Endothelial cell of umbilical vein (primary cell): ENCODE measurements at regions not wholly inside any gene's neighbourhood (a gene's known extent, or its start where the extent isn't known, plus 50 kb on each side); places are given as distances from the start of the nearest gene placed in this dataset.

Source experiments
- BruUV-seq: library from RNA; stranded (reverse); fragments of 400-500 nt; replicated peaks from 2 replicates; lab custom pipeline; 2021; lab: Mats Ljungman, UMichigan
- CTCF ChIA-PET: fragments of 300-600, 350-600 bp; sonication (Branson Sonifier 250); formaldehyde crosslinking; loops from one replicate; lab custom pipeline; 2021; ENCODE audit warnings: antibody characterized with exemption, inconsistent platforms; lab: Charles Lee
- POLR2A ChIA-PET: fragments of 300-600, 350-600 bp; sonication (Branson Sonifier 250); formaldehyde crosslinking; loops from one replicate; lab custom pipeline; 2021; ENCODE audit warnings: antibody characterized with exemption, inconsistent platforms; lab: Charles Lee
- DNase-seq: peaks from one replicate; pipeline ENCODE4 v3.0.0-alpha.2; 2011; ENCODE audit warnings: low read depth, low spot score
- FAIRE-seq: peaks from 2 replicates; lab custom pipeline; 2011; peaks lifted over from hg19 to GRCh38; lab: Jason Lieb, UNC
- H2AFZ ChIP-seq: 2 replicates; pipeline ENCODE4 v1.6.0; 2012; ENCODE audit warnings: low read depth, low read length, control low read depth, inconsistent platforms
- H3K27ac ChIP-seq: 2 replicates; pipeline ENCODE4 v1.5.1; 2011; ENCODE audit warnings: low read depth, mild to moderate bottlenecking, control low read depth, low read length, moderate library complexity; ENCODE audit not compliant: insufficient read depth
- H3K27me3 ChIP-seq, 2 experiments: 2 replicates each; pipeline versions ENCODE4 v1.6.0 to v1.6.1; 2011; ENCODE audit warnings: low read length in 2 of 2, mixed read lengths in 1 of 2; ENCODE audit not compliant: control insufficient read depth in 2 of 2, insufficient read depth in 2 of 2
- H3K36me3 ChIP-seq, 2 experiments: 2 replicates in 1 of 2; 3 replicates in 1 of 2; pipeline ENCODE4 v1.5.1; 2011; ENCODE audit warnings: low read length in 2 of 2, mild to moderate bottlenecking in 1 of 2, moderate library complexity in 1 of 2; ENCODE audit not compliant: control insufficient read depth in 2 of 2, insufficient read depth in 2 of 2; ENCODE audit errors: extremely low read depth in 1 of 2
- H3K4me1 ChIP-seq: 3 replicates; pipeline ENCODE4 v1.5.1; 2011; ENCODE audit warnings: mild to moderate bottlenecking, low read length; ENCODE audit not compliant: control insufficient read depth, insufficient read depth; ENCODE audit errors: extremely low read depth
- H3K4me2 ChIP-seq: 2 replicates; pipeline ENCODE4 v1.6.1; 2011; ENCODE audit warnings: low read length, control low read depth, mixed read lengths; ENCODE audit not compliant: insufficient read depth
- H3K4me3 ChIP-seq, 3 experiments: fragments of 200-600 bp in 1 of 3; sonication (generic), shearing (Covaris generic) in 1 of 3; replicated peaks in 1 of 3; 2 replicates each; pipeline ENCODE4 v1.5.1; 2011 to 2016; ENCODE audit warnings: control low read depth in 3 of 3, low read length in 3 of 3, mild to moderate bottlenecking in 2 of 3, inconsistent platforms in 1 of 3, low read depth in 1 of 3, moderate library complexity in 1 of 3; ENCODE audit not compliant: insufficient read depth in 1 of 3
- H3K79me2 ChIP-seq: 2 replicates; pipeline ENCODE4 v1.6.0; 2012; ENCODE audit warnings: low read length, inconsistent platforms; ENCODE audit not compliant: control insufficient read depth, insufficient read depth
- H3K9ac ChIP-seq: replicated peaks from 2 replicates; pipeline ENCODE3; 2011; ENCODE audit warnings: low read length, control low read depth; ENCODE audit not compliant: insufficient read depth; ENCODE audit errors: extremely low read depth
- H3K9me1 ChIP-seq: replicated peaks from 3 replicates; pipeline ENCODE4 v1.6.0; 2011; ENCODE audit warnings: mild to moderate bottlenecking, low read length; ENCODE audit not compliant: control insufficient read depth, insufficient read depth; ENCODE audit errors: extremely low read depth
- H3K9me3 ChIP-seq: replicated peaks from 2 replicates; pipeline ENCODE4 v1.5.1; 2012; ENCODE audit warnings: low read length, inconsistent platforms; ENCODE audit not compliant: control insufficient read depth, insufficient read depth
- H4K20me1 ChIP-seq: replicated peaks from 2 replicates; pipeline ENCODE3; 2011; ENCODE audit warnings: mild to moderate bottlenecking, low read length; ENCODE audit not compliant: control insufficient read depth, insufficient read depth; ENCODE audit errors: extremely low read depth
- EZH2 ChIP-seq: IDR thresholded peaks from 2 replicates; pipeline ENCODE4 v1.6.1; 2012; ENCODE audit warnings: borderline replicate concordance, low read depth, mild to moderate bottlenecking, moderate library complexity, low read length, inconsistent platforms; ENCODE audit not compliant: severe bottlenecking
- FOS ChIP-seq: IDR thresholded peaks from 2 replicates; pipeline ENCODE4 v1.6.1; 2011; ENCODE audit warnings: mild to moderate bottlenecking, low read length, moderate library complexity, borderline replicate concordance; ENCODE audit not compliant: insufficient read depth
- GATA2 ChIP-seq: IDR thresholded peaks from 2 replicates; pipeline ENCODE4 v1.7.0; 2011; ENCODE audit warnings: low read depth, mild to moderate bottlenecking, moderate library complexity, mixed read lengths, low read length; ENCODE audit not compliant: insufficient read length, insufficient read depth
- JUN ChIP-seq: IDR thresholded peaks from 2 replicates; pipeline ENCODE4 v1.6.1; 2011; ENCODE audit warnings: borderline replicate concordance, low read depth; ENCODE audit not compliant: insufficient read length, insufficient read depth
- MYC ChIP-seq: IDR thresholded peaks from one replicate; pipeline ENCODE4 v1.6.1; 2011; ENCODE audit warnings: mild to moderate bottlenecking, low read depth, low read length
- POLR2A ChIP-seq: IDR thresholded peaks from 2 replicates; pipeline ENCODE4 v1.6.1; 2012; ENCODE audit warnings: low read depth, mild to moderate bottlenecking, control low read depth, low read length
- POLR2AphosphoS5 ChIP-seq: IDR thresholded peaks from 2 replicates; pipeline ENCODE4 v1.6.1; 2012; ENCODE audit warnings: low read depth, mild to moderate bottlenecking, control low read depth, low read length, moderate library complexity; ENCODE audit not compliant: insufficient read depth
- dilution Hi-C: fragments of 300-500 bp; cut with MboI; formaldehyde crosslinking; loops from one replicate; pipeline ENCODE4 v1.15.0; 2019; ENCODE audit warnings: low sequenced_read_pairs; ENCODE audit not compliant: extremely low pct_ligation_motif_present
- intact Hi-C: fragments of 100-400 bp; cut with micrococcal nuclease; formaldehyde crosslinking; loops from one replicate; pipeline ENCODE4 v1.10.0; 2022
- TF ChIP-seq, protein P1 (sequence below), 2 donors: IDR thresholded peaks; 1 replicate in 1 of 2; 2 replicates in 1 of 2; pipeline ENCODE4 v1.5.1; 2011; ENCODE audit warnings: low read length in 2 of 2, mild to moderate bottlenecking in 2 of 2, moderate library complexity in 2 of 2, control low read depth in 1 of 2, inconsistent platforms in 1 of 2, low read depth in 1 of 2; ENCODE audit not compliant: insufficient read depth in 1 of 2; ENCODE audit errors: extremely low read depth in 1 of 2
- TF ChIP-seq, protein P2 (sequence below): IDR thresholded peaks from 2 replicates; pipeline ENCODE4 v1.6.1; 2011; ENCODE audit not compliant: insufficient read depth, insufficient read length

DNA sequence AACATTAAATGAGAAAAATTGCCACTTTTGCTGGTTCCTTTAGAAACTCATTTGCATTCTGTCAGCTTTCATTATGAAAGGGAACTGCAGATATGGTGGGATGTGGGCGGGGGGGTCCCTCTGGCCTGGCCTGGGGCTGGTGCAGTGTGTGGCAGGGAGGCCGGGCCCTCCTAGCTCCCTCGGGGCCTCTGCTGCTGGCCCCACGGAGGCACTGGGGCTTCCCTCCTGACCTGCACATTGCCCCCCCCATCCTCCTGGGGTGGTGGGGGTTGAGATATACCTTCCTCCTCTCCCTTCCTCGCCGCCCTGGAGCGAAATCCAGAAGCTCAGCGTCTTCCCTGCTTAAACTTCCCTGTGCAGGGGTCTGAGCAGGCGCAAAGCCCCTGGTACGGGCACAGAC, 1005.9 kb downstream of the BRD1 start:
- no peak for FAIRE-seq
- BruUV-seq: no TSS peak
- no peak overlapping the region for H3K27ac ChIP-seq
- no peak overlapping the region for H3K9ac ChIP-seq
- H4K20me1 ChIP-seq: no peaks in the 10 kb centered on the region
- H3K79me2 ChIP-seq: no peaks in the 10 kb centered on the region
- intact Hi-C loops (no loop called here), dilution Hi-C loops (no loop called here)
- H3K4me2 ChIP-seq: no peak overlapping the region
- DNase-seq: no peak
- no peaks in the 10 kb centered on the region for H3K27me3 ChIP-seq
- H3K4me1 ChIP-seq: no peaks in the 10 kb centered on the region
- H3K9me1 ChIP-seq: no peaks in the 10 kb centered on the region
- no peaks in the 10 kb centered on the region for H3K36me3 ChIP-seq
- CTCF ChIA-PET: no interaction called here
- TF ChIP-seq POLR2AphosphoS5 (no peak), EZH2 (no peak), MYC (no peak), JUN (no peak), FOS (no peak), GATA2 (no peak), POLR2A (no peak)
- TF ChIP-seq, protein P1, sequence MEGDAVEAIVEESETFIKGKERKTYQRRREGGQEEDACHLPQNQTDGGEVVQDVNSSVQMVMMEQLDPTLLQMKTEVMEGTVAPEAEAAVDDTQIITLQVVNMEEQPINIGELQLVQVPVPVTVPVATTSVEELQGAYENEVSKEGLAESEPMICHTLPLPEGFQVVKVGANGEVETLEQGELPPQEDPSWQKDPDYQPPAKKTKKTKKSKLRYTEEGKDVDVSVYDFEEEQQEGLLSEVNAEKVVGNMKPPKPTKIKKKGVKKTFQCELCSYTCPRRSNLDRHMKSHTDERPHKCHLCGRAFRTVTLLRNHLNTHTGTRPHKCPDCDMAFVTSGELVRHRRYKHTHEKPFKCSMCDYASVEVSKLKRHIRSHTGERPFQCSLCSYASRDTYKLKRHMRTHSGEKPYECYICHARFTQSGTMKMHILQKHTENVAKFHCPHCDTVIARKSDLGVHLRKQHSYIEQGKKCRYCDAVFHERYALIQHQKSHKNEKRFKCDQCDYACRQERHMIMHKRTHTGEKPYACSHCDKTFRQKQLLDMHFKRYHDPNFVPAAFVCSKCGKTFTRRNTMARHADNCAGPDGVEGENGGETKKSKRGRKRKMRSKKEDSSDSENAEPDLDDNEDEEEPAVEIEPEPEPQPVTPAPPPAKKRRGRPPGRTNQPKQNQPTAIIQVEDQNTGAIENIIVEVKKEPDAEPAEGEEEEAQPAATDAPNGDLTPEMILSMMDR (IDR thresholded peaks at IDR 0.05; ENCODE audit: extremely low read depth in 1 of 2, insufficient read depth in 1 of 2, low read depth in 1 of 2, low read length in 2 of 2): no peak
- TF ChIP-seq, protein P2, sequence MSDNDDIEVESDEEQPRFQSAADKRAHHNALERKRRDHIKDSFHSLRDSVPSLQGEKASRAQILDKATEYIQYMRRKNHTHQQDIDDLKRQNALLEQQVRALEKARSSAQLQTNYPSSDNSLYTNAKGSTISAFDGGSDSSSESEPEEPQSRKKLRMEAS: no peak
- no peak overlapping the region for H3K4me3 ChIP-seq
- H3K9me3 ChIP-seq: peaks cover 13% of the 10 kb centered on the region
- H2AFZ ChIP-seq: no peak overlapping the region
- POLR2A ChIA-PET: no interaction called here
